Endothelial cell of umbilical vein (primary cell): ENCODE measurements at regions not wholly inside any gene's neighbourhood (a gene's known extent, or its start where the extent isn't known, plus 50 kb on each side); places are given as distances from the start of the nearest gene placed in this dataset.

Experiments used
- BruUV-seq: library from RNA; stranded (reverse); fragments of 400-500 nt; replicated peaks from 2 replicates; lab custom pipeline; 2021; lab: Mats Ljungman, UMichigan
- CTCF ChIA-PET: fragments of 300-600, 350-600 bp; sonication (Branson Sonifier 250); formaldehyde crosslinking; loops from one replicate; lab custom pipeline; 2021; ENCODE audit warnings: antibody characterized with exemption, inconsistent platforms; lab: Charles Lee
- POLR2A ChIA-PET: fragments of 300-600, 350-600 bp; sonication (Branson Sonifier 250); formaldehyde crosslinking; loops from one replicate; lab custom pipeline; 2021; ENCODE audit warnings: antibody characterized with exemption, inconsistent platforms; lab: Charles Lee
- DNase-seq: peaks from one replicate; pipeline ENCODE4 v3.0.0-alpha.2; 2011; ENCODE audit warnings: low read depth, low spot score
- FAIRE-seq: peaks from 2 replicates; lab custom pipeline; 2011; peaks lifted over from hg19 to GRCh38; lab: Jason Lieb, UNC
- H2AFZ ChIP-seq: 2 replicates; pipeline ENCODE4 v1.6.0; 2012; ENCODE audit warnings: low read depth, low read length, control low read depth, inconsistent platforms
- H3K27ac ChIP-seq: 2 replicates; pipeline ENCODE4 v1.5.1; 2011; ENCODE audit warnings: low read depth, mild to moderate bottlenecking, control low read depth, low read length, moderate library complexity; ENCODE audit not compliant: insufficient read depth
- H3K27me3 ChIP-seq, 2 experiments: 2 replicates each; pipeline versions ENCODE4 v1.6.0 to v1.6.1; 2011; ENCODE audit warnings: low read length in 2 of 2, mixed read lengths in 1 of 2; ENCODE audit not compliant: control insufficient read depth in 2 of 2, insufficient read depth in 2 of 2
- H3K36me3 ChIP-seq, 2 experiments: 2 replicates in 1 of 2; 3 replicates in 1 of 2; pipeline ENCODE4 v1.5.1; 2011; ENCODE audit warnings: low read length in 2 of 2, mild to moderate bottlenecking in 1 of 2, moderate library complexity in 1 of 2; ENCODE audit not compliant: control insufficient read depth in 2 of 2, insufficient read depth in 2 of 2; ENCODE audit errors: extremely low read depth in 1 of 2
- H3K4me1 ChIP-seq: 3 replicates; pipeline ENCODE4 v1.5.1; 2011; ENCODE audit warnings: mild to moderate bottlenecking, low read length; ENCODE audit not compliant: control insufficient read depth, insufficient read depth; ENCODE audit errors: extremely low read depth
- H3K4me2 ChIP-seq: 2 replicates; pipeline ENCODE4 v1.6.1; 2011; ENCODE audit warnings: low read length, control low read depth, mixed read lengths; ENCODE audit not compliant: insufficient read depth
- H3K4me3 ChIP-seq, 3 experiments: fragments of 200-600 bp in 1 of 3; sonication (generic), shearing (Covaris generic) in 1 of 3; replicated peaks in 1 of 3; 2 replicates each; pipeline ENCODE4 v1.5.1; 2011 to 2016; ENCODE audit warnings: control low read depth in 3 of 3, low read length in 3 of 3, mild to moderate bottlenecking in 2 of 3, inconsistent platforms in 1 of 3, low read depth in 1 of 3, moderate library complexity in 1 of 3; ENCODE audit not compliant: insufficient read depth in 1 of 3
- H3K79me2 ChIP-seq: 2 replicates; pipeline ENCODE4 v1.6.0; 2012; ENCODE audit warnings: low read length, inconsistent platforms; ENCODE audit not compliant: control insufficient read depth, insufficient read depth
- H3K9ac ChIP-seq: replicated peaks from 2 replicates; pipeline ENCODE3; 2011; ENCODE audit warnings: low read length, control low read depth; ENCODE audit not compliant: insufficient read depth; ENCODE audit errors: extremely low read depth
- H3K9me1 ChIP-seq: replicated peaks from 3 replicates; pipeline ENCODE4 v1.6.0; 2011; ENCODE audit warnings: mild to moderate bottlenecking, low read length; ENCODE audit not compliant: control insufficient read depth, insufficient read depth; ENCODE audit errors: extremely low read depth
- H3K9me3 ChIP-seq: replicated peaks from 2 replicates; pipeline ENCODE4 v1.5.1; 2012; ENCODE audit warnings: low read length, inconsistent platforms; ENCODE audit not compliant: control insufficient read depth, insufficient read depth
- H4K20me1 ChIP-seq: replicated peaks from 2 replicates; pipeline ENCODE3; 2011; ENCODE audit warnings: mild to moderate bottlenecking, low read length; ENCODE audit not compliant: control insufficient read depth, insufficient read depth; ENCODE audit errors: extremely low read depth
- CTCF ChIP-seq, 2 donors: IDR thresholded peaks; 1 replicate in 1 of 2; 2 replicates in 1 of 2; pipeline ENCODE4 v1.5.1; 2011; ENCODE audit warnings: low read length in 2 of 2, mild to moderate bottlenecking in 2 of 2, moderate library complexity in 2 of 2, control low read depth in 1 of 2, inconsistent platforms in 1 of 2, low read depth in 1 of 2; ENCODE audit not compliant: insufficient read depth in 1 of 2; ENCODE audit errors: extremely low read depth in 1 of 2
- EZH2 ChIP-seq: IDR thresholded peaks from 2 replicates; pipeline ENCODE4 v1.6.1; 2012; ENCODE audit warnings: borderline replicate concordance, low read depth, mild to moderate bottlenecking, moderate library complexity, low read length, inconsistent platforms; ENCODE audit not compliant: severe bottlenecking
- FOS ChIP-seq: IDR thresholded peaks from 2 replicates; pipeline ENCODE4 v1.6.1; 2011; ENCODE audit warnings: mild to moderate bottlenecking, low read length, moderate library complexity, borderline replicate concordance; ENCODE audit not compliant: insufficient read depth
- GATA2 ChIP-seq: IDR thresholded peaks from 2 replicates; pipeline ENCODE4 v1.7.0; 2011; ENCODE audit warnings: low read depth, mild to moderate bottlenecking, moderate library complexity, mixed read lengths, low read length; ENCODE audit not compliant: insufficient read length, insufficient read depth
- JUN ChIP-seq: IDR thresholded peaks from 2 replicates; pipeline ENCODE4 v1.6.1; 2011; ENCODE audit warnings: borderline replicate concordance, low read depth; ENCODE audit not compliant: insufficient read length, insufficient read depth
- MAX ChIP-seq: IDR thresholded peaks from 2 replicates; pipeline ENCODE4 v1.6.1; 2011; ENCODE audit not compliant: insufficient read depth, insufficient read length
- MYC ChIP-seq: IDR thresholded peaks from one replicate; pipeline ENCODE4 v1.6.1; 2011; ENCODE audit warnings: mild to moderate bottlenecking, low read depth, low read length
- POLR2A ChIP-seq: IDR thresholded peaks from 2 replicates; pipeline ENCODE4 v1.6.1; 2012; ENCODE audit warnings: low read depth, mild to moderate bottlenecking, control low read depth, low read length
- POLR2AphosphoS5 ChIP-seq: IDR thresholded peaks from 2 replicates; pipeline ENCODE4 v1.6.1; 2012; ENCODE audit warnings: low read depth, mild to moderate bottlenecking, control low read depth, low read length, moderate library complexity; ENCODE audit not compliant: insufficient read depth
- dilution Hi-C: fragments of 300-500 bp; cut with MboI; formaldehyde crosslinking; loops from one replicate; pipeline ENCODE4 v1.15.0; 2019; ENCODE audit warnings: low sequenced_read_pairs; ENCODE audit not compliant: extremely low pct_ligation_motif_present
- intact Hi-C: fragments of 100-400 bp; cut with micrococcal nuclease; formaldehyde crosslinking; loops from one replicate; pipeline ENCODE4 v1.10.0; 2022

GRCh38 chr1:224563666-224564065, 52.5 kb upstream of the CNIH3 start:
- DNase-seq: no peak

More at GRCh38 chr1:224563666-224564065, 52.5 kb upstream of the CNIH3 start:
- Histone ChIP-seq H3K4me3 (no peak overlapping the region), H3K9me1 (no peaks in the 10 kb centered on the region), H3K4me2 (no peak overlapping the region), H3K79me2 (no peaks in the 10 kb centered on the region), H3K27me3 (no peaks in the 10 kb centered on the region), H3K4me1 (peaks cover 18% of the 10 kb centered on the region), H3K9me3 (no peaks in the 10 kb centered on the region), H2AFZ (no peak overlapping the region), H3K36me3 (no peaks in the 10 kb centered on the region), H3K9ac (no peak overlapping the region), H3K27ac (no peak overlapping the region), H4K20me1 (no peaks in the 10 kb centered on the region)
- dilution Hi-C loops: no loop called here
- CTCF ChIA-PET: no interaction called here
- BruUV-seq: no TSS peak
- TF ChIP-seq POLR2AphosphoS5 (no peak), POLR2A (no peak), MAX (no peak), EZH2 (no peak), CTCF (IDR thresholded peaks at IDR 0.05; ENCODE audit: extremely low read depth in 1 of 2, insufficient read depth in 1 of 2, low read depth in 1 of 2, low read length in 2 of 2) (no peak), MYC (no peak), GATA2 (no peak), FOS (no peak), JUN (no peak)
- FAIRE-seq: no peak
- POLR2A ChIA-PET: no interaction called here
- intact Hi-C loops: no loop called here
